IMR-90 (cell line): ENCODE measurements at regions not wholly inside any gene's neighbourhood (a gene's known extent, or its start where the extent isn't known, plus 50 kb on each side); places are given as distances from the start of the nearest gene placed in this dataset.

Experiments used
- ATAC-seq: fragments of 200-7000 bp; cut with Tn5 transposase; 2 replicates; pipeline ENCODE4 v1.9.1; 2020; ENCODE audit warnings: low read depth, mild to moderate bottlenecking, moderate library complexity
- BruUV-seq: library from RNA; stranded (reverse); fragments of 400-500 nt; replicated peaks from 2 replicates; lab custom pipeline; 2021; lab: Mats Ljungman, UMichigan
- CTCF ChIA-PET: fragments of 300-600 bp; formaldehyde crosslinking; extraction: SDS; loops from one replicate; lab custom pipeline; 2021; ENCODE audit warnings: antibody characterized with exemption; lab: Yijun Ruan, JAX
- POLR2A ChIA-PET: fragments of 300-600 bp; sonication (Branson Sonifier 250); formaldehyde crosslinking; loops from one replicate; lab custom pipeline; 2022; ENCODE audit warnings: antibody characterized with exemption; ENCODE audit not compliant: unreplicated experiment; lab: Charles Lee
- DNase-seq: peaks from one replicate; pipeline ENCODE4 v3.0.0; 2013
- H2AFZ ChIP-seq: replicated peaks from 2 replicates; pipeline ENCODE3; 2013; ENCODE audit warnings: low read length, mild to moderate bottlenecking; ENCODE audit not compliant: poor library complexity
- H2AK5ac ChIP-seq: 2 replicates; pipeline ENCODE4 v1.6.1; 2013; ENCODE audit warnings: low read depth, low read length, inconsistent platforms
- H2AK9ac ChIP-seq: replicated peaks from 2 replicates; pipeline ENCODE3; 2013; ENCODE audit warnings: mild to moderate bottlenecking, low read depth, low read length, moderate library complexity; ENCODE audit not compliant: poor library complexity
- H2BK120ac ChIP-seq: 2 replicates; pipeline ENCODE4 v1.6.1; 2013; ENCODE audit warnings: low read depth, low read length, inconsistent platforms
- H2BK15ac ChIP-seq: 3 replicates; pipeline ENCODE4 v1.6.1; 2013; ENCODE audit warnings: low read depth, low read length, inconsistent platforms
- H2BK20ac ChIP-seq: 2 replicates; pipeline ENCODE4 v1.6.1; 2013; ENCODE audit warnings: low read depth, mild to moderate bottlenecking, inconsistent platforms, low read length, moderate library complexity
- H2BK5ac ChIP-seq: 2 replicates; pipeline ENCODE4 v1.6.1; 2013; ENCODE audit warnings: mild to moderate bottlenecking, low read depth, low read length, inconsistent platforms; ENCODE audit not compliant: poor library complexity, severe bottlenecking
- H3K14ac ChIP-seq: replicated peaks from 2 replicates; pipeline ENCODE4 v1.6.1; 2013; ENCODE audit warnings: low read depth, low read length, inconsistent platforms
- H3K18ac ChIP-seq: 2 replicates; pipeline ENCODE4 v1.6.1; 2013; ENCODE audit warnings: low read depth, low read length, control low read depth
- H3K23ac ChIP-seq: 2 replicates; pipeline ENCODE4 v1.6.1; 2013; ENCODE audit warnings: low read depth, low read length, inconsistent platforms
- H3K27ac ChIP-seq: 2 replicates; pipeline ENCODE4 v1.5.1; 2013; ENCODE audit warnings: mild to moderate bottlenecking, control low read depth, low read length; ENCODE audit not compliant: insufficient read depth
- H3K27me3 ChIP-seq: 2 replicates; pipeline ENCODE4 v1.6.1; 2013; ENCODE audit warnings: low read length; ENCODE audit not compliant: control insufficient read depth, insufficient read depth
- H3K36me3 ChIP-seq: 2 replicates; pipeline ENCODE4 v1.6.1; 2013; ENCODE audit warnings: low read length, mixed read lengths; ENCODE audit not compliant: control insufficient read depth, insufficient read depth
- H3K4ac ChIP-seq: 2 replicates; pipeline ENCODE4 v1.6.1; 2013; ENCODE audit warnings: low read depth, low read length, inconsistent platforms
- H3K4me1 ChIP-seq: 2 replicates; pipeline ENCODE4 v1.6.1; 2013; ENCODE audit warnings: low read length, mixed read lengths; ENCODE audit not compliant: control insufficient read depth, insufficient read depth
- H3K4me2 ChIP-seq: 2 replicates; pipeline ENCODE4 v1.6.1; 2013; ENCODE audit warnings: low read depth, mild to moderate bottlenecking, control low read depth, low read length, moderate library complexity
- H3K4me3 ChIP-seq: 2 replicates; pipeline ENCODE4 v1.5.1; 2013; ENCODE audit warnings: low read depth, mild to moderate bottlenecking, control low read depth, low read length, moderate library complexity; ENCODE audit not compliant: insufficient read depth
- H3K56ac ChIP-seq: 2 replicates; pipeline ENCODE4 v1.6.1; 2013; ENCODE audit warnings: low read length, inconsistent platforms; ENCODE audit not compliant: insufficient read depth; ENCODE audit errors: extremely low read depth
- H3K79me1 ChIP-seq, 2 experiments: 2 replicates each; pipeline ENCODE4 v1.6.1; 2013; ENCODE audit warnings: low read length in 2 of 2, inconsistent platforms in 1 of 2, low read depth in 1 of 2
- H3K9ac ChIP-seq: 2 replicates; pipeline ENCODE4 v1.6.1; 2013; ENCODE audit warnings: low read depth, low read length, control low read depth
- H3K9me1 ChIP-seq: 2 replicates; pipeline ENCODE4 v1.6.1; 2013; ENCODE audit warnings: low read length, inconsistent platforms; ENCODE audit not compliant: insufficient read depth
- H3K9me3 ChIP-seq: 2 replicates; pipeline ENCODE4 v1.6.1; 2013; ENCODE audit warnings: low read length; ENCODE audit not compliant: control insufficient read depth, insufficient read depth
- H4K20me1 ChIP-seq: 2 replicates; pipeline ENCODE4 v1.6.1; 2013; ENCODE audit warnings: low read length, inconsistent platforms; ENCODE audit not compliant: insufficient read depth
- H4K5ac ChIP-seq: 2 replicates; pipeline ENCODE4 v1.6.1; 2013; ENCODE audit warnings: mild to moderate bottlenecking, low read depth, low read length, control low read depth
- H4K8ac ChIP-seq, 2 experiments: 2 replicates each; pipeline ENCODE4 v1.6.1; 2013; ENCODE audit warnings: low read depth in 2 of 2, low read length in 2 of 2, control low read depth in 1 of 2, inconsistent platforms in 1 of 2
- H4K91ac ChIP-seq: 2 replicates; pipeline ENCODE4 v1.6.1; 2013; ENCODE audit warnings: low read depth, low read length, inconsistent platforms; ENCODE audit not compliant: insufficient read depth
- BHLHE40 ChIP-seq: fragments of 150-350 bp; IDR thresholded peaks from 2 replicates; pipeline ENCODE4 v1.6.1; 2016; ENCODE audit warnings: mild to moderate bottlenecking, low read depth, low read length
- CEBPB ChIP-seq: IDR thresholded peaks from 2 replicates; pipeline ENCODE4 v1.6.1; 2012; ENCODE audit warnings: low read depth, low read length, improper control_type of control experiment
- CHD1 ChIP-seq: IDR thresholded peaks from 2 replicates; pipeline ENCODE4 v1.6.1; 2012; ENCODE audit warnings: low read depth, low read length, improper control_type of control experiment
- CTCF ChIP-seq: conservative IDR thresholded peaks from 2 replicates; pipeline ENCODE4 v1.5.1; 2012; ENCODE audit warnings: mild to moderate bottlenecking, low read depth, low read length, improper control_type of control experiment
- ELK1 ChIP-seq: fragments of 150-350 bp; IDR thresholded peaks from 2 replicates; pipeline ENCODE4 v1.6.1; 2016; ENCODE audit warnings: low read depth, mild to moderate bottlenecking, low read length, moderate library complexity, borderline replicate concordance
- FOS ChIP-seq: fragments of 150-350 bp; IDR thresholded peaks from 2 replicates; pipeline ENCODE4 v1.6.1; 2016; ENCODE audit warnings: low read depth, low read length
- MAFK ChIP-seq: IDR thresholded peaks from 2 replicates; pipeline ENCODE4 v1.6.1; 2012; ENCODE audit warnings: low read depth, low read length, improper control_type of control experiment
- MAZ ChIP-seq: IDR thresholded peaks from 2 replicates; pipeline ENCODE4 v1.6.1; 2012; ENCODE audit warnings: low read depth, mild to moderate bottlenecking, low read length, improper control_type of control experiment, moderate library complexity, borderline replicate concordance
- MXI1 ChIP-seq: IDR thresholded peaks from 2 replicates; pipeline ENCODE4 v1.6.1; 2012; ENCODE audit warnings: low read depth, mild to moderate bottlenecking, low read length, moderate library complexity, borderline replicate concordance
- NFE2L2 ChIP-seq: fragments of 150-350 bp; IDR thresholded peaks from 2 replicates; pipeline ENCODE4 v1.6.1; 2016; ENCODE audit warnings: low read depth, mild to moderate bottlenecking, low read length
- POLR2A ChIP-seq: IDR thresholded peaks from 2 replicates; pipeline ENCODE4 v1.6.1; 2012; ENCODE audit warnings: mild to moderate bottlenecking, low read depth, low read length
- RAD21 ChIP-seq: IDR thresholded peaks from 2 replicates; pipeline ENCODE4 v1.6.1; 2012; ENCODE audit warnings: low read length, improper control_type of control experiment
- RCOR1 ChIP-seq: IDR thresholded peaks from 2 replicates; pipeline ENCODE4 v1.6.1; 2012; ENCODE audit warnings: mild to moderate bottlenecking, low read length, improper control_type of control experiment; ENCODE audit not compliant: insufficient replicate concordance
- RFX5 ChIP-seq: IDR thresholded peaks from 2 replicates; pipeline ENCODE4 v1.8.0; 2012; ENCODE audit warnings: low read depth, mild to moderate bottlenecking, low read length, moderate library complexity
- SMC3 ChIP-seq: fragments of 150-350 bp; IDR thresholded peaks from 2 replicates; pipeline ENCODE4 v1.6.1; 2016; ENCODE audit warnings: low read depth, mild to moderate bottlenecking, antibody characterized with exemption, low read length, moderate library complexity
- USF2 ChIP-seq: fragments of 150-350 bp; IDR thresholded peaks from 2 replicates; pipeline ENCODE4 v1.6.1; 2017; ENCODE audit warnings: mild to moderate bottlenecking, antibody characterized with exemption, low read length, low read depth
- WGBS, 2 experiments: methylation state at CpG; one replicate each; pipeline versions ENCODE4 v1.1.5 to v1.1.7; 2013; ENCODE audit warnings: missing lambda C conversion rate in 2 of 2; ENCODE audit not compliant: insufficient read length in 1 of 2; ENCODE audit errors: extremely low coverage in 2 of 2; 5-methylcytosine and 5-hydroxymethylcytosine counted together
- dilution Hi-C: fragments of 300-500 bp; cut with HindIII; formaldehyde crosslinking; loops from one replicate; pipeline ENCODE4 v1.14.3; 2018; ENCODE audit warnings: low sequenced_read_pairs; ENCODE audit not compliant: unreplicated experiment
- in situ Hi-C: fragments of 300-500 bp; cut with MboI; formaldehyde crosslinking; loops from 3 replicates; pipeline ENCODE4 v1.14.3; 2019; ENCODE audit warnings: low sequenced_read_pairs, inconsistent platforms, mixed read lengths
- intact Hi-C: fragments of 100-400 bp; cut with micrococcal nuclease; formaldehyde crosslinking; loops from 2 replicates; pipeline ENCODE4 v1.10.0; 2022

- Histone ChIP-seq H2BK120ac (no peak overlapping the region), H3K4me2 (no peak overlapping the region), H3K4me1 (no peaks in the 10 kb centered on the region), H2AK9ac (no peak overlapping the region), H4K20me1 (no peaks in the 10 kb centered on the region), H2BK20ac (no peak overlapping the region), H3K23ac (no peak overlapping the region), H4K8ac (no peak overlapping the region), H2BK15ac (no peak overlapping the region), H3K4me3 (no peak overlapping the region), H3K14ac (no peak overlapping the region), H3K18ac (no peak overlapping the region), H4K5ac (no peak overlapping the region), H3K27me3 (peaks cover 8% of the 10 kb centered on the region), H4K91ac (no peak overlapping the region), H2AK5ac (no peak overlapping the region), H3K4ac (no peak overlapping the region), H3K9ac (no peak overlapping the region), H3K79me1 (no peaks in the 10 kb centered on the region), H2AFZ (no peak overlapping the region), H2BK5ac (no peak overlapping the region), H3K9me1 (no peaks in the 10 kb centered on the region), H3K36me3 (no peaks in the 10 kb centered on the region), H3K9me3 (no peaks in the 10 kb centered on the region), H3K56ac (no peak overlapping the region), H3K27ac (no peak overlapping the region)
- dilution Hi-C loops (no loop called here), in situ Hi-C loops (no loop called here), intact Hi-C loops (no loop called here)
- BruUV-seq = no TSS peak
- DNase-seq (no peak), ATAC-seq (no peak)
- ChIA-PET POLR2A (no interaction called here), CTCF (interaction anchor here (0.6 kb wide), 1 partner anchor 162 kb away, joined by 5 read pairs; no protein-coding TSS in a partner anchor)
- WGBS, 2 experiments = no CpG with 5 or more reads among the region's 1 CpG
- TF ChIP-seq USF2 = no peak
- no peak for TF ChIP-seq ELK1
- TF ChIP-seq RCOR1 = no peak
- TF ChIP-seq POLR2A = no peak
- TF ChIP-seq MXI1 = no peak
- TF ChIP-seq CTCF = no peak
- no peak for TF ChIP-seq FOS
- no peak for TF ChIP-seq MAFK
- no peak for TF ChIP-seq MAZ
- TF ChIP-seq NFE2L2 = no peak
- no peak for TF ChIP-seq CEBPB
- no peak for TF ChIP-seq SMC3
- TF ChIP-seq RAD21 = no peak
- no peak for TF ChIP-seq CHD1
- TF ChIP-seq RFX5 = no peak
- TF ChIP-seq BHLHE40 = no peak
These were observed 93.8 kb upstream of the LRRC55 start for GRCh38 chr11:57087991-57088390.
